PC-9 (cell line): ENCODE measurements at regions not wholly inside any gene's neighbourhood (a gene's known extent, or its start where the extent isn't known, plus 50 kb on each side); places are given as distances from the start of the nearest gene placed in this dataset.

ENCODE experiments used
- CTCF ChIP-seq: fragments of 200-600 bp; sonication (generic); conservative IDR thresholded peaks from 2 replicates; pipeline ENCODE4 v1.6.1; 2017; ENCODE audit warnings: mixed run types, antibody characterized with exemption, mild to moderate bottlenecking, moderate library complexity
- EZH2 ChIP-seq: fragments of 200-600 bp; sonication (generic); IDR thresholded peaks from 2 replicates; pipeline ENCODE4 v1.8.0; 2017; ENCODE audit warnings: antibody characterized with exemption, low read depth

- TF ChIP-seq CTCF (no peak), EZH2 (no peak)
Measured at GRCh38 chr16:6286176-6286575, 1046.5 kb upstream of the RBFOX1 start.
